ENCODE measurements at regions not wholly inside any gene's neighbourhood (a gene's known extent, or its start where the extent isn't known, plus 50 kb on each side); places are given as distances from the start of the nearest gene placed in this dataset.
"Not testable (repeated sequence)": the region's sequence is repeated elsewhere in the genome, so short reads cannot be mapped to it uniquely, and the experiment has no call there.

DNA sequence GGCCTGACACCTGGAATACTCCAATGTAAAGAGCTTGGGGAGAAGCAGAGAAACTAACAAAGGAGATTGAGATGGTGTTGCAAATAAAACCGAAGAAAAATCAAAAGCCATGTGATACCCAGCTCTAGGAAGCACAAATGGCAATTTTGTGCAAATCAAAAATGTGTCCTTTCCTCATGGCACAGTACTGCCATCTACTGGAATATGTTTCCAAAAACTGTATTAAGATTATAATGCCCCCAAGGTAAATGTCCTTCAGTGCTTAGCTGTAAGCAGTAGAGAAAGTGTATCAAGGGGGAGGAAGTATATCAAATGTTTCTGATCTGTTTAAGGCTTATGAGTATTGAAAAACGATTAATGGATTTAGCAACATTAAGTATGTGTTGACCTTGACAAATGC lies 620.3 kb downstream of the ZWINT start:
- DNase-seq = peak; percentile 79

- no peak for DNase-seq
These were observed 620.9 kb downstream of the ZWINT start for GRCh38 chr10:55740110-55740509.

GRCh38 chr10:55734112-55734511 lies 626.9 kb downstream of the ZWINT start:
- DNase-seq = no peak

- no peak for DNase-seq
These were observed 656.1 kb downstream of the ZWINT start for GRCh38 chr10:55704950-55705349.

DNA sequence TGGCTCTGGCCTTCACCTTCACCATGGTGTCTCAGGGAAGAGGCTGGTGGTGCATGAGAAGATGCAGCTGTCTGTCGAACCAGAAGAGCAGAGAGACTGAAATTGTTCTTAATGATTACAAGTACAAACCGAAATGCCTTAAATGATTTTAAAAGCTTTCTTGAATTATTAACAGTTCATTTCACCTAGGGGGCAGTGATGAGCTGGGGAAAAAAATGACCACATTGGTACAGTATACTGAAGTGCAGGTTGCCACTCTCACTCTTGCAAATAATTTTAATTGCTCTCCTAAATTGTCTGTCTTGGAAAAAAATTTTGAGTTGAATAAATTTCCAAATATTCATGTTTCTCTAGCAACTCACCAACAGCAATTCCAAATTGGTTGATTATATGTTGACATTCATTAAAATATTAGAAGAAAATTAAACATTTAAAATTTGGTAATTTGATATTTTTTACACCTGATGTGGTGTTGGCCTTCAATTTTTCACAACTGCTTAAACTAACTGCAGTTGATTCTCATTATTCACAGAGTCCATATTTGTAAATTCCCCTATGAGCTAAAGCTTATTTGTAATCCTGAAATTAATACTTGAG lies 692.6 kb downstream of the ZWINT start:
- DNase-seq = peak; percentile 76

- DNase-seq = no peak
These were observed 707.5 kb downstream of the ZWINT start for GRCh38 chr10:55653531-55653930.

DNA sequence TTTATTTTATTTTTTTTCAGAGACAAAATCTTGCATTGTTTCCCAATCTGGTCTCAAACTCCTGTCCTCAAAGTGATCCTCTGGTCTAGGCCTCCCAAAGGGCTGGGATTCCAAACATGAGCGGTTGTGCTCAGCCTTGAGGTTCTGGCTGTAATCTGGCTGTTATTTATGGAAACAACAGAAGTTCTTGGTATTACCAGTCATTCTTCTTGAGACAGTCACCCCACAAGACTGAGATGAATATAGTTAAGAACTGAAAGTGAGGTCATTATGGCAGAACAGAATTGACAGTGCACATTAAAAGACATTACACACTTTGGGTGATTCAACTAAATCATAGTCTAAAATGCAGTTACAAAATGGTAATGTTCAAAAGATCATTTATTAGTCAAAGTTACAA lies 719.5 kb downstream of the ZWINT start:
- DNase-seq = no peak

DNA sequence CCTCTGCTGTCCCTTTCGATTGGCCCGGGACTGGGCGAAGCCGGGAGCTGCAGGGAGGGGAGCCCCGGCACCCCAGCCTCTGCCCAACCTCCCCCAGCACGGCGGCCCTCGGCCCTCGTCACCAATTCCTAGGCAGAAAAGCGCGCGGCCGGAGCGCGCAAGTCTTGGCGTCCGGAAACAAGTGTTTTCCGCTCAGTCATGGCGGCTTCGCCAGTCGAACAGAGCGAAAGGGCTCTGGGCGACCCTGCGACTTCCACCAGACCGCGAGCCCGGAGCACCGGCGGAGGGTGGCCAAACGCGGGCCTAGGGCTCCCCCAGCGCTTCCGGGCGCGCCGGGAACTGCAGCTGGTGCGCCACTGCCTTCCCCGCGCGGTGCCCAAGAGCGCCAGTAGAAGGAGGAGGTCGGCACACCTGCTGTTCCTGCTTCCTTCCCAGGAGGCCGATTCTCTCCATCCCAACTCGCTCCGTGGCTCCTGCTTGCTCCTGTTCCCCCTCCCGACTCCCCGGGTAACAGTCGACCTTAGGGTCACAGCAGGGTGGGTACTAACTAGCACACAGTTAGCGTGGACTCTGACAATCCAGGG lies 729.9 kb downstream of the ZWINT start:
- peak; percentile 94 for DNase-seq

DNA sequence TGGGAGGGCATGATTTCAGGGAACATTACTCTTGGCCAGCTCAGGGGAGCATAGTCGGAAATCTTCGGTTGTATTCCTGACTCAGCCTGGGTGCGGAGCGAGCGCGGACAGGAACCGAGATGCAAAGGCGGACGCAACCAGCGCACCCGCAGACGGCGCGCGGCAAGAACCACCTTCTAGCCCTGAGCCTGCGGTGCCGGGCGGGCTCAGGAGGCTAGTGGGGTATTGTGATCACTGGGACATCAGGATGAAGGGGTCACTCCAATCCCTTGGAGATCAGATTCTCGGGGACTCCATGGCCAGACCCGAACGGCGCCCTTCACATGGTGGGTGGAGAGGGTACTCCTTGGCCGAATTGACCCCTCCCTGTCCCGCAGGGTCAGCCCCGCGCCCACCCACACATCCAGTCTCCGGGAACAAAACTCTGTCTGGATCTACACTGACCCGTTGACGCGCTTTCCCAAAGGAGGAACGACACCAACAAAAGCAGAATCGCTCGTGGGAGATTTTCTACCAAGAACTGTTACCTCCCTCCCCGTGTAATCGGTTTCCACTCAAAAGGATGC lies 730.5 kb downstream of the ZWINT start:
- peak; percentile 83 for DNase-seq

DNA sequence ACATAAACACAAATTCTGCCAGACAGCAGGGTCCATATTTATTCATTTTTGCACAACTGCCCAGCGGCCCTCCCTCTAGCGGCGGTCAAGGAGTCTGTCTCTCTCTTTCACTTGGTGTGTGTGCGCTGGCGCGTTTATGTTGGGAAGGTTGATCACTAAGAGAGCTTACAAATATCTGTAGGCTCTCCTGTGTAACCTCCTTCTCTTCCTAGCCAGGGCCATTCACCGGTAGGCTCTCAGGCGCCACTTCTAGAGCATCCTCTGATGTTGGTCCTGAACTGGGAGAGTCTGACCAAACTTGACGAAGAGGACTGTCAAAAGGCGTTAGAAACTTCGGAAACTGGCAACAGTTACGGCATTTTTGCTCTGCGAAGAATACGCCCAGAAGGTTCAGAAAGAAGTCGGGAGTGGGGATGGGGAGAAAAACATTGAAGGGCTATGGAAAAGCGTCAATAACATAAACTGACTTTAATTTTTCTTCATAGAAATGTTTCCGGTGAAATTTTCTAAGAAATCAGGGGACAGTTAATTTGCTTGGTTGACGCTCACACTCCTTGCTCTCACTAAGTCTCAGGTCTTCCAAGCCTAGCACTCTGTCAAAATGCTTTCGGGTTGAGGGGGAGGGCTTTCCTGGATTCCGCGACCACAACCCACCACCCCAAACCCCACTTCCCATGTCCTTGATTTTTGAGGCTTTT lies 731.1 kb downstream of the ZWINT start:
- peak; percentile 91 for DNase-seq

DNA sequence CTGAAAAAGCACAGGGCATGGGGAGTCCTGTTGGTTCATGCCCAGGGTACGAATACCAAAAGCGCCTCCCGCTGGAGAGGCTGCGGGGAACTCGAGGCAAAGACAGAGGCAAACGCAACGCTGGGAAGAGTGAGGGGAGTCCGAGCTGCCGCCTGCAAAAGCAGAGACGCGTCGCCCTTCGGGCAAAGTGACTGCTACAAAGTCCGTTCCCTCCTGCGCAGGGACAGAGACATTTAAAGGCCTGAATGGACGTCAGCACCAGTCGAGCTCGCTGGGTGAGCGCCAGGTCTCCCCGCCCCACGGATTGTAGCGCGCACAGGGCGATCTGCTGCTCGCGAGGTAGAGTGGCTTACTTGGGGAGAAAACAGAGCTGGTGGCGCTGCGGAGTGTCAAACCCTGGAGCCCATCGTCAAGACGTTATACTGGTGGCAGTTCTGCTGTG lies 732.8 kb downstream of the ZWINT start:
- DNase-seq = peak; percentile 76

DNA sequence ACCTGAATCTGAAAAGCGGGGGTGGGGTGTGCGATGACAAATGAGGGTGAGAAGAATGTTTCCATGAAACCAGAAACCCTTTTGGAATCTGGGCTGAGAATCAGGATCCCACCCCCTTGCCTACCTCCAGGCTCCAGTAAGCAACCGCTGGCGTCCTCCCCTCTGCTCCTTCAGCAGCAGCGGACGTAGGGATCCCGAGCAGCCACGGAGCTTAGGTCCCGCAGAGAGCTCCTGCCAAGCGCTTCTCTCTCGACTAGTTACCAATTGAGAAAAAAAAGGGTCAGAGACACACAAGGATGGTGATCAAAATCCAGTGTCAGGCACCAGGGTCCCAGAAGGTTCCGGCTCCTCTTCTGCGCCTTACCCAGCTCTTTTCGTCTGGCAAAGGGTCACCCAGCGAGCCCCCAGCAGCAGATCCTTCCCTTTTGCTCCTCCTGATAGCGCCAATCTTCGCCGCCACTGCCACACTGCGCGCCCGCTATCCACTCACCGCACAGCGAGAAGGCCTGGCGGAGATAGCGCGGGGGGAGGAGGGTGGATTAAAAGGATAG lies 733.5 kb downstream of the ZWINT start:
- DNase-seq = peak; percentile 61

DNA sequence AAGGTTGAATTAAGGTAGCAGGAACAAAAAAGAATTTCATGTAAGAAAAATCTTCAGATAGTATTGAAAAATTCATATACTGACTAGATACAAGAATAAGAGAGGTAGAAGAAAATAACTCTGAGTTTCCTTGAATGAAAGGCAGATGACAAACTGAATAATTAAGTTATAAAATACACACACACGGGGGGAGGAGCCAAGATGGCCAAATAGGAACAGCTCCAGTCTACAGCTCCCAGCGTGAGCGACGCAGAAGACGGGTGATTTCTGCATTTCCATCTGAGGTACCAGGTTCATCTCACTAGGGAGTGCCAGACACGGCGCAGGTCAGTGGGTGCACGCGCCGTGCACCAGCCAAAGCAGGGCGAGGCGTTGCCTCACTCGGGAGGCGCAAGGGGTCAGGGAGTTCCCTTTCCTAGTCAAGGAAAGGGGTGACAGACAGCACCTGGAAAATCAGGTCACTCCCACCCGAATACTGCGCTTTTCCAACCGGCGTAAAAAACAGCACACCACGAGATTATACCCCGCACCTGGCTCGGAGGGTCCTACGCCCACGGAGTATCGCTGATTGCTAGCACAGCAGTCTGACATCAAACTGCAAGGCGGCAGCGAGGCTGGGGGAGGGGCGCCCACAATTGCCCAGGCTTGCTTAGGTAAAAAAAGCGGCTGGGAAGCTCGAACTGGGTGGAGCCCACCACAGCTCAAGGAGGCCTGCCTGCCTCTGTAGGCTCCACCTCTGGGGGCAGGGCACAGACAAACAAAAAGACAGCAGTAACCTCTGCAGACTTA lies 759.2 kb downstream of the ZWINT start:
- DNase-seq = peak; percentile 59

DNA sequence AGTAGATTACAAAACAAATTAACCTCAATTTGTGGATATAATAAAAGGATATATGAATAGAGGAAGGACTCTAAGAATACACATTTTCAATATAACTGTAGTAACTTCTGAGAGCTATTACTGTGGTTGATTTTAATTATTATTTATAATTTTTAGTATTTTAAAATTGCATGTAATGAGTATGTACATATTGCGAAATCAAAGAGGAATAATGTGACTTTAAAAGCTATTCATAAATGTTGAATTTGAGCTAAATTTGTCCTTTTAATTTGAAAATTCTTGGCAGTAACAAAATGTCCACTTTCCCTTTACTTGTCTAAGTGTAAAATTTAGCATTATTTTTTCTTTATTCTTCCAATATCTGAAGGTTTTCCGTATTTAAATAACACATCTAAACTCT lies 750.6 kb upstream of the PCDH15 start:
- no peak for DNase-seq

- peak; percentile 21 for DNase-seq
These were observed 749.2 kb upstream of the PCDH15 start for GRCh38 chr10:55550236-55550635.

- DNase-seq = not testable (repeated sequence)
These were observed 736.5 kb upstream of the PCDH15 start for GRCh38 chr10:55537497-55537896.

DNA sequence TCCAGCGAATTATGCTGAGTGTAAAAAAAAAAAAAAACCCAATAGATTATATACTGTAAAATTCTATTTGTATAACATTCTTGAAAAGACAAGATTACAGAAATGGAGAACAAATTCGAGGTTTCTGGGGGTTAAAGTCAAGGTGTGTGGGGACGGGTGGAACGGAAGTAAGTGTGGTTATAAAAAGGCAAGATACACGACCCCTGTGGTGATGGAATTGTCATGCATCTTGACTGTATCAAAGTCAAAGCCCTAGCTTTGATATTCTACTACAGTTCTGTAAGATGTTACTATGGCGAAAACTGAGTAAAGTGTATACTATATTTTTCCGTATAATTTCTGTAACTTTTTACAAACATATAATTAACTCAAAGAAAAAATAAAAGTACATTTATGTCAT lies 718.2 kb upstream of the PCDH15 start:
- DNase-seq = no peak

DNA sequence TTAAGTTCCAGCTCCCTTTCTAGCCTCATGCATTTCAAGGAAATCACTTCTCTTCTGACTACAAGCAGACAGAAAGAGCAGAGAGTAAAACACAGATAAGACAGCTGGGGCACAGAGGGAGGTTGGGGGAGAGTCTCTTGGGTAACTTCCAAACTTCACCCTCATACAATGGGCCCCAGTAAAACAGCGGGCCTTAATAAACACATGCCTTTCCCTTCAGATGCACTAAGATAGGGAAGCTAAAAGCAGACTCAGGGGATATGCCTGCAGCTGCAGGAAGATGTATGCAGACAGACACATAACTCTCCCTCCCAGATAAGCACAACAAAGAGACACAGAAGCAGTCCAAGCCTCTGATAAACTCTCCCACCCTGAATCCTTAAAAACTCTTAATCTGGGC lies 717.4 kb upstream of the PCDH15 start:
- not testable (repeated sequence) for DNase-seq

DNA sequence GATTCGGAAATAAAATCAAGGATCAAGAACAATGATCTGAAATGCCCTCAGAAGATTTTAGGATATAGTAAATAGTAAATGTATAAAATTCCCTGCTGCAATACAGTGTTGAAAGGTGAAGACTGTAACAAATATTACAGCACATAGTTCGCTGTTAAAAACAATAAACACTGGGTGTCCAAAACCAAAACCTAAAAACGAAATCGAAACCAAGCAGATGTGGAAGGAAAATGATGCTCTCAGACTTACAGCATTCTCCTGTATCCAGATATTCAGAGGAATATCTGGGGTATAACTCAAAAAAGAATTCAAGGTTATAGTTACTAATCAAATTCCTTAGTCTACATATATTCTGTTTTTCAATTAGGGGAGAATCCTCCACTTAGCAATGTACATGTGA lies 708.1 kb upstream of the PCDH15 start:
- peak; percentile 19 for DNase-seq

DNA sequence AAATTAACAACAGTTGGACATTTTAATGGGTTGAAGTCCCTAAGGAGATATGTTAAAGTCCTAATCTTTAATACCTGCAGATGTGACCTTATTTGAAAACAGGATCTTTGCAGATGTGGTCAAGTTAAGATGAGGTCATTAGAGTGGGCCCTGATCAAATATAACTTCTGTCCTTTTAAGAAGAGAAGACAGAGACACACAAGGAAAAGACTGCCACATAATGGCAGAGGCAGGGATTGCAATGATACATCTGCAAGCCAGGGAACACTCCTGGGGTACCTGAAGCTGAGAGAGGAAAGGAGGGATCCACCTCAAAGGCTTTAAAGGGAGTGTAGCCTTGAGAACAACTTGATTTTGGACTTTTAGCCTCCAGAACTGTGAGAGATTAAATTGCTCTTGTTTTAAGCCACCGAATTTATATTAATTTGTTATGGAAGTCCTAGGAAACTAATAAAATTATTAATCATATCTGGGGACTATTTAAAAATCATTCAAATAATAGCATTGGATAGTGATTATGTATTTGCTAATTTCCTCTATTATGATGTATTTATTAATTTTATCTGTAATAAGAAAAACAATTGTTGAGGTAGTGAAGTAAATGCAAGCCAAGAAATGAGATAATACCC lies 700.0 kb upstream of the PCDH15 start:
- peak; percentile 65 for DNase-seq

DNA sequence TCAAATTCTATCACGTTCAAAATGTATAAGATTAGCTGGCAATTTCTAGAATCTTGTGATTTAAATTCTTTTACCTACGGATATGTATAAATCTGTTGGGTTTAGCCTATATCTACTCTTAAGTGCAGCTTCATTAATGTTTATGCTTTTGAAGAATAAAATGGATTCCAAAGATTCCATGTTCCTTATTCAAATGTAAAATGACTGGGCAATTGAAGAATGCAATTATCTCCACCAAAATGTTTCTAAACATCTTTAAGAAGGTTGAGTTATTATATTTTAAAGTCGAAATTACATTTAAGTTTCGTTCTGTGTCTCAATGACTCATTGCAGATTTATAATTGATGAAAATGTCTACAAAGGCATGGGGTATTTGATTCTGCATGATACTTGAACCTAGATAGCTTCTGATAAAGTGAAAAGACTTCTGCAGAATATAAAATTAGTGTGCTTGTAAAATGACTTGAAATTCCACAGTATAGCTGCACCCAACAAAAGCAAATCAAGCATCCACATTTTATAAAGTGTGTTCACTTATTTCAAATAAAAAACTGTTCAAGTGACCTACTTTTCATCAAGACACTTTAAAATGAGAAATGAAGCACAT lies 697.0 kb upstream of the PCDH15 start:
- no peak for DNase-seq

GRCh38 chr10:55495555-55495954 lies 694.5 kb upstream of the PCDH15 start:
- no peak for DNase-seq

Data from DMS53 (cell line).